ENCODE measurements at regions not wholly inside any gene's neighbourhood (a gene's known extent, or its start where the extent isn't known, plus 50 kb on each side); places are given as distances from the start of the nearest gene placed in this dataset.

DNA sequence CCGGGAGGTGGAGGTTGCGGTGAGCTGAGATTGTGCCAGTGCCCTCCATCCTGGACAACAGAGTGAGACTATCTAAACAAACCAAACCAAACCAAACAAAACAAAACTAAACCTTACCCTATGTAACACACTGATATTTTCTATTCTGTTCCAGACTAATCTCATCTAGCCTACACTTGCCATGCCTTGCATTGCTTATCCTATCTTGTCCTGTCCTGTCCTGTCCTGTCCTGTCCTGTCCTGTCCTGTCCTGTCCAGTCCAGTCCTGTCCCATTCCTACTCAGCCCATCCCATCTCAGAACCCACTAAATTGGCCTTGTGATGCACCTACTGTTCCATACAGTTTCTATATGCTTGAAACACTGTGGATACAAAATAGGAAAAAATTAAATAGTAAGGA is 64.7 kb upstream of the HDAC9 start:
- TF ChIP-seq CTCF (conservative IDR thresholded peaks at IDR 0.05; ENCODE audit: low read depth, low read length) (no peak), EZH2phosphoT487 (IDR thresholded peaks at IDR 0.05; ENCODE audit: borderline replicate concordance, low read length) (no peak)
